HG03354 (cell line): ENCODE measurements at regions not wholly inside any gene's neighbourhood (a gene's known extent, or its start where the extent isn't known, plus 50 kb on each side); places are given as distances from the start of the nearest gene placed in this dataset.

Experiments used
- ATAC-seq: cut with Tn5 transposase; IDR thresholded peaks from one replicate; pipeline ENCODE4 v1.9.1; 2021; ENCODE audit warnings: mild to moderate bottlenecking; ENCODE audit not compliant: unreplicated experiment, poor library complexity, severe bottlenecking

DNA sequence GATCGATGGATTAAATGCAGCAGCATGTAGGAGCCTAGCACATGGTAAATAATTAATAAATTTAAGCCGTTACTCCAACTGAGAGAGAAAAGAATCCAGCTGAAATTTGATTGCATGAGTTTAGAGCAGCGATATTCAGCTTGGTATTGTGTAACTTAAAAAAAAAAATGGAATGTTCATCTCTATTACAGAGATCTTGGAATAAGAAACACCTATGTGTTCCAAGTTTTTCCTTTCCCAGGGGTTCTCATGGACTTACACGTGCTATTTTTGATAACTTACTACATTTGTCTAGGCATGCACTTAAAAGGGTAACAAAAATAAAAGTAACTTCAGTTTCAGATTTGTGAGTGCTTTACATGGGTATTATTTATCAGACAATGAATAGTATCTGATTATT is 122.8 kb downstream of the RASSF9 start:
- ATAC-seq, result no peak

DNA sequence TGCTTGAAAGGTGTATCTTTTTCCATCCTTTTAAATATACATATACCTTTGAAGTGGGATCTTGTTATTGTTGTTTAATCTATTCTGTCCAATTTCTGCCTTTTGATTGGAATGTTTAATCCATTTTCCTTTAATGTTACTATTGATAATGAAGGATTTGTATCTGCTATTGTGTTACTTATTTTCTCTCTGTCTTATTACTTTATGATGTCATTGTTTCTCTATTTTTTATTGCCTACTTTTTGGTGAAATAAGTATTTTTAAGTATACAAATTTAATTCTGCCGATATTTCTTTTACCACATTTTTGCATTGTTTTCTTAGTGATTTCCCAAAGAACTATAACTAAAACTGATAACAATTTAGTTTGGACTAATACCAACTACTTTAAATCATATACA is 121.8 kb downstream of the RASSF9 start:
- ATAC-seq, result no peak

DNA sequence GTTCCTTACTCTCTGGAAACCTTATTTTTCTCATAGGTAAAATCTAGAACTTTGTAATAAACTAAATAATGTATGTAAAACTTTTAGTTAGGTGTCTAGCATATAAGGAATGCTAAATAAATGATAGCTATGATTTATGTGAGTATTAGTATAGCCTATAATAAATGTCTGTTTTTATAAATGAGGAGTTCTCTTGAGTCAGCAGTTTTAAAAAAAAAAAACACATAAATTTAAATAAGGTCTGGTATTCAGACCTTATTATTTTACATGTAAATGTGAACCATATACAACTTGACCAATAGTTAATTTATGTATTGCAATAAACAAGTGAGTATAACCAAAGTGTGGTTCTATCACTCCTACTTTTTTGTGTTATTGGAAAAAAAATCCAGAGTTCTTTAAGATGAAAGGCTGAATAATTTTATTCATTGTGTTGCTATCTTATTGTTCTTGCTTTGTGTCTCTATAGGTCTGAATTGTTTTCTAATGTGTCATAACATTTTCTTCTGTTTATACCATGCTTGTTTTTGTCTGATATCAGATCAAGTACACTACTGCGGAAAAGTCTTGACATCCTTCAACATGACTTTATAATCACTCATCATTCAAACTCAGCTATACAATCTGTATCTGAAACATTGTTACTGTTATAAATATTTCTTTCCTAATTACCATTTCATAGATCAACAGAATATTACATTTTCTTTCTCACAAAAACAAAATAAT is 115.7 kb downstream of the RASSF9 start:
- ATAC-seq, result no peak

DNA sequence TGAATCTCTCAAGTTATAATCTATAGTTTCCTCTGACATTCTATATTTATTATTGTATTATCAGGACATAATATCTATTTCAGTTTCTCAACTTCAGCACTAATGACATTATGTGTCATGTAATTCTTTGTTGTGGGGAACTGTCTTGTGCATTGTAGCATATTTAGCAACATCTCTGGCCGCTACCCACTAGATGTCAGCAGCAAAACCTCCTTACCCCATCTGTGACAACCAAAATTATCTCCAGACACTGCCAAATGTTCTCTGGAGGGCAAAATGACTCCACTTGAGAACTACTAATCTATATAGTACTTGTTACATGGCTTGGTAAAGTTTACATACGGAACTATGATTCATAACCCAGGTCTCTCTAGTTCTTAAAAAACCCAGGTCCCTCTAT is 110.2 kb downstream of the RASSF9 start:
- no peak for ATAC-seq

DNA sequence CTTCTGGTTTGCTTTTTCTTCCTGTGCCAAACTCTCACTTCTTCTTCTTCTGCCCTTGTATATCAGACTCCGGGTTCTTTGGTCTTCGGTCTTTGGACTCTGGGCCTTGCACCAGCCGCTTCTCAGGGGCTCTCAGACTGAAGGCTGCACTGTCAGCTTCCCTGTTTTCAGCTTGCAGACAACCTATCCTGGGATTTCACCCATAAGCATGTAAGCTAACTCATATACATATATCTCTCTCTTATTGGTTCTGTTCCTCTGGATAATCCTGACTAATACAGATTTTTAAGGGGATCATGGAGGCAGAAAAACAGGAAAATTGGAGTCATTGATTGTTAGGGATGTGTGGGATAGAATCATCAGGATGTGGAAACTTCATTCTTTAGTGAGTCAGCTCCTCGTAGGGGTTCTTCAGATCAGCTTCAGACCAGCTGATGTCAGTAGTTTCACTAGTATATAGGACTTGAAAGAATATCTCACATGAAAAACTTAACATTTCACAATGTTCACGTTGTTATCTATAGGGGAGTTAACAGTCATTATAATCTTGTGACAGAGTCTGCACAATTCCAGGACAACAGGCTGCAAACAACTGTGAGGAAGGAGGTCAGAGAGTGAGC is 102.9 kb downstream of the RASSF9 start:
- no peak for ATAC-seq

DNA sequence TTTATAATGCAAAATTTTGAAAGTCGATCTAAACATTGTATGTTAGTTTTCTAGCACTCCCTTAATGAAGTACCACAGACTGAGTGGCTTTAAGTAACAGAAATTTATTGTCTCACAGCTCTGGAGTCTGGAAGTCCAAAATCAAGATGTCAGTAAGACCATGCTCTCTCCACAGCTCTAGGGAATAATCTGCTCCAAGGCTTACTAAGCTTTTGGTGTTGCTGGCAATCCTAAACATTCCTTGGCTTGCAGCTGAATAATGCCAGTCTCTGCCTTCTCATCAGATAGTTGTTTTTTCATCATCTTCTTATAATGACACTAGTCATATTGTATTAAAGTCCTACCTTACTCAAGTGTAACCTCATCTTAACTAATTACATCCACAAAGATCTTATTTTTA is 102.2 kb downstream of the RASSF9 start:
- ATAC-seq, result no peak

DNA sequence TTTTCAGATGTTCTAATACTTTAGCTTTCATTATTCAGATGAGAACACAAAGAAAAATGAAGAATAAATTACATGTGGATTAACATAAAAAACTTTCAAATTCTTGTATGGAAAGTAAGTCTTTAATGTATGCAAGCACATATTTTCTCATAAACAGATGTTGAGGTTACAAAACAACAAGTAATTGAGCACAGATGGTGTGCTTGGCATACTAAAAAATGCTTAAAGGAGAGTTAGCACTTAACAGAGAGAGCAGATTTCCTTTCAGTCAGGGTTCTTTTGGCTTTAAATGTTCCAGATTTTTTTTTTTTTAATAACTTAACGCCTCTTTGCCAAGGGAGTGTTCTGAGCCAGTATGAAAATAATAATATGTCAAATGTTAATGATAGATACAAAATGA is 96.0 kb downstream of the RASSF9 start:
- ATAC-seq, result no peak

DNA sequence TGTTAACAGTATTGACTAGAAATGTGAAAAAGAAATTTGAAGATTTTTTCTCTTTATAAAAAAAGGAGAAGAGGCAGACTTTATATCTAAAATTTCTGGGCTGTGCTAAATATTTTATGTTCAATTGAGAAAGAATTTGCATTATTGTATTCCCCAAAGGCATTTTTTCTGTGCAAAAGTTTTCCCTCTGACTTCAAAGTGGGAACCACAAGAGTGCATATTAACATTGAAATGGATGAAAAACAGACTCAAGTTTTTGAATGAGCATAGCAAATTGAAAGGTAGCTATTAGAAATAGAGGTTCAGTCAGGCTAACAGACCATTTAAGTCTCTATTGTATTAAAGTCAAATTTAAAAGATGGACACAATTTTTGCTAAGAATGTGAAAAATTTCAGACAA is 95.2 kb downstream of the RASSF9 start:
- no peak for ATAC-seq

DNA sequence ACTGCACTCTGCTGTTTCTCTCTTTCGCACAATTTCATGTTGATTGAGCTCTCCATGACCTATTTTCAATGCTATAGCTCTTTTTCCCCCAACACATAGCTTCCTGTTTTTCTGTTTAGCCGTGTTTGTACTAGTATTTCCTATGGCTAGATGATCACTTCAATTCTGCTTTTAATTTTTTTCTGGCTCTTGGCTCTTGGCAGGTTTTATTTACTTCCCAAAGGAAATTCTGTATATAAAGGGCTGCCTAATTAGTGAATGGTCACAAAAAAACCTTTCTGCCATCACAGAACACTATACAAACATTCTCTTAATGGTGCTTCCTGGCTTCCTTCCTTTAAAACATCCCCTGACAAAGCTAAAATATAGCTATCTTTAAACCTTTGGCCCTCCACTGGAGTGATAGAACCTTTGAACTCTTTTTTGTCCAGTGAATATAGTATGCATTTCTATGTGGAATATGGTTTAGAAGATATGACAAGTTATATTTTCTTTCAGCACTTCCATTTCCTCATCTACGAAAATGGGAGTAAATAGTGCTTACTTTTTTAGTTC is 88.2 kb downstream of the RASSF9 start:
- ATAC-seq, result no peak
